BE2C (cell line): ENCODE measurements at regions not wholly inside any gene's neighbourhood (a gene's known extent, or its start where the extent isn't known, plus 50 kb on each side); places are given as distances from the start of the nearest gene placed in this dataset.

Experiments used
- DNase-seq: peaks from one replicate; pipeline ENCODE4 v3.0.0-alpha.2; 2020
- H3K27me3 ChIP-seq: fragments of 250-450 bp; sonication (Bioruptor Pico); 2 replicates; pipeline ENCODE4 v1.5.1; 2020; ENCODE audit warnings: mild to moderate bottlenecking
- H3K36me3 ChIP-seq: fragments of 250-450 bp; sonication (Bioruptor Pico); 2 replicates; pipeline ENCODE4 v1.5.1; 2020; ENCODE audit warnings: mild to moderate bottlenecking
- H3K4me1 ChIP-seq: fragments of 250-450 bp; sonication (Bioruptor Pico); 2 replicates; pipeline ENCODE4 v1.5.1; 2020
- H3K4me3 ChIP-seq: 2 replicates; pipeline ENCODE4 v1.5.1; 2011; ENCODE audit warnings: low read depth, low read length
- H3K9me3 ChIP-seq: fragments of 250-450 bp; sonication (Bioruptor Pico); 2 replicates; pipeline ENCODE4 v1.5.1; 2020
- CTCF ChIP-seq: IDR thresholded peaks from 2 replicates; pipeline ENCODE4 v1.5.1; 2012; ENCODE audit warnings: mild to moderate bottlenecking, low read depth, low read length

- no peaks in the 10 kb centered on the region for H3K36me3 ChIP-seq
- H3K27me3 ChIP-seq: peaks cover 22% of the 10 kb centered on the region
- no peak overlapping the region for H3K4me3 ChIP-seq
- TF ChIP-seq CTCF: no peak
- H3K4me1 ChIP-seq: peaks cover 6% of the 10 kb centered on the region
- H3K9me3 ChIP-seq: no peaks in the 10 kb centered on the region
- DNase-seq: no peak
Measured at GRCh38 chr22:44573451-44573850, 75.4 kb upstream of the RTL6 start.

GRCh38 chr22:44572414-44573207, 74.6 kb upstream of the RTL6 start:
- TF ChIP-seq CTCF: no peak
- no peak for DNase-seq
- Histone ChIP-seq H3K9me3 (no peaks in the 10 kb centered on the region), H3K4me3 (no peak overlapping the region), H3K27me3 (peaks cover 21% of the 10 kb centered on the region), H3K36me3 (no peaks in the 10 kb centered on the region), H3K4me1 (peaks cover 6% of the 10 kb centered on the region)

GRCh38 chr22:44571566-44572413, 73.8 kb upstream of the RTL6 start:
- Histone ChIP-seq H3K36me3 (no peaks in the 10 kb centered on the region), H3K4me1 (peaks cover 6% of the 10 kb centered on the region), H3K27me3 (peaks cover 18% of the 10 kb centered on the region), H3K4me3 (no peak overlapping the region), H3K9me3 (no peaks in the 10 kb centered on the region)
- no peak for DNase-seq
- TF ChIP-seq CTCF: no peak

GRCh38 chr22:44570476-44571445, 72.7 kb upstream of the RTL6 start:
- Histone ChIP-seq H3K4me3 (no peak overlapping the region), H3K27me3 (peaks cover 7% of the 10 kb centered on the region), H3K4me1 (peaks cover 6% of the 10 kb centered on the region), H3K9me3 (no peaks in the 10 kb centered on the region), H3K36me3 (no peaks in the 10 kb centered on the region)
- no peak for DNase-seq
- TF ChIP-seq CTCF: no peak

- DNase-seq: no peak
- Histone ChIP-seq H3K36me3 (no peaks in the 10 kb centered on the region), H3K27me3 (no peaks in the 10 kb centered on the region; the same call in 1 of the 2 replicates), H3K9me3 (no peaks in the 10 kb centered on the region), H3K4me1 (no peaks in the 10 kb centered on the region), H3K4me3 (no peak overlapping the region)
- no peak for TF ChIP-seq CTCF
Measured at GRCh38 chr22:44569561-44569991, 71.5 kb upstream of the RTL6 start.
